ENCODE measurements at regions not wholly inside any gene's neighbourhood (a gene's known extent, or its start where the extent isn't known, plus 50 kb on each side); places are given as distances from the start of the nearest gene placed in this dataset.

GRCh38 chr9:19597176-19597575 lies 188.4 kb downstream of the ACER2 start:
- no peak overlapping the region for H3K4me3 ChIP-seq (ENCODE audit: low read length)
- TF ChIP-seq ZNF274 (IDR thresholded peaks at IDR 0.05; ENCODE audit: low read depth, low read length) = no peak

DNA sequence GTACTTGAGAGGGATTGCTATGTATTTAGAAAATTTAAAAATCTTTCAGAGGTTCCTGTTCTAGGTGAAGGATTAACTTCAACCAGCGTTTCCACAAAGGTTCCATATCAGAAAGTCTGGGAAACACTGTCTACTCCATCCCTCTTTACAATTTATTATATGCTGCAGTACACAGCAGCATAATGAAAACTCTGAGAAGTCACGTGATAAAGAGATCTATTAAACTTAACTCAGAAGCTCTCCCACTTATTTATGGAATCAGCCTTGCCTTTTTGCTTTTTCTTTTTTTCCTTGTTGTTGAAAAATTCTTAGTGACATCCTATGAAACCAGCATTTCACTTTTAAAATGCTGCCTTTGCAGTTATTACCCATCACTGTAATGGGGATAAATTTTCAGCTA lies 186.2 kb downstream of the ACER2 start:
- TF ChIP-seq ZNF274 (IDR thresholded peaks at IDR 0.05; ENCODE audit: low read depth, low read length) = no peak
- H3K4me3 ChIP-seq (ENCODE audit: low read length) = no peak overlapping the region

DNA sequence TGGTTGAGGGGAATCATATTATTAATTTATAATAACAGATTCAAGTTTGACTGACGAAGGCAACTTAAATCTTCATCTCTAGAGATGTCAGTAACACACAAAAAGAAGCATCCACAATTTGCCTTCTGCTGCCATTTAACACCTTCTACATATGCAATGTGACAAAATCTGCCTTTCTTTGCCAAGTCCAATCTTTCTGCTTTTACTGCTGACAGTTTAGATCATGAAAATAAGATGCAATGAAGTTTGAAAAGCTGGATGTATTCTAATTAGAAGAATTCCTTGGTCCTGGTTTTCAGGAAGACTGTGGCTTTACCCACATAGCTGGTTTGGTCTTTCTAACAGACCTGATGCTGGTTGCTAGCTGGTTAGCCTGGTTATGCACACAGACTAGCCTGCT lies 178.9 kb downstream of the ACER2 start:
- TF ChIP-seq ZNF274 (IDR thresholded peaks at IDR 0.05; ENCODE audit: low read depth, low read length) = no peak

GRCh38 chr9:19583890-19584289 lies 175.1 kb downstream of the ACER2 start:
- no peak overlapping the region for H3K4me3 ChIP-seq (ENCODE audit: low read length)
- no peak for TF ChIP-seq ZNF274 (IDR thresholded peaks at IDR 0.05; ENCODE audit: low read depth, low read length)

More for the DNA sequence above, 178.9 kb downstream of the ACER2 start:
- H3K4me3 ChIP-seq (ENCODE audit: low read length) = no peak overlapping the region

DNA sequence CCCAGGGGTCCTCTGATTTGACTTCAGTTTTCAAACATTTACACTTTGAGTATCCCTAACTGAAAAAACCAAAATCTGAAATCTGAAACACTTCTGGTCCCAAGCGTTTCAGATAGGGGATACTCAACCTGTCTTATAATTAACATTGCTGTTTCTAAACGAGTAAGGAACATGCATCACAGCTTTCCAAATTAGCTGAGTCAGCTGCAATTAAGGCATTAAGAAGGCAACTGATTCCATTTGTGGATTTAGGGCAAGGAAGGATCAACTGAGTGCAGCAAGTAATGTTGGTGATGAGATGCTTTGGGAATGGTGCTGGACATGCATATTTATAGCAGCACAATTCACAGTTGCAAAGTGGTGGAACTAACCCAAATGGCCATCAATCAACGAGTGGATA lies 168.6 kb downstream of the ACER2 start:
- no peak overlapping the region for H3K4me3 ChIP-seq (ENCODE audit: low read length)
- no peak for TF ChIP-seq ZNF274 (IDR thresholded peaks at IDR 0.05; ENCODE audit: low read depth, low read length)

DNA sequence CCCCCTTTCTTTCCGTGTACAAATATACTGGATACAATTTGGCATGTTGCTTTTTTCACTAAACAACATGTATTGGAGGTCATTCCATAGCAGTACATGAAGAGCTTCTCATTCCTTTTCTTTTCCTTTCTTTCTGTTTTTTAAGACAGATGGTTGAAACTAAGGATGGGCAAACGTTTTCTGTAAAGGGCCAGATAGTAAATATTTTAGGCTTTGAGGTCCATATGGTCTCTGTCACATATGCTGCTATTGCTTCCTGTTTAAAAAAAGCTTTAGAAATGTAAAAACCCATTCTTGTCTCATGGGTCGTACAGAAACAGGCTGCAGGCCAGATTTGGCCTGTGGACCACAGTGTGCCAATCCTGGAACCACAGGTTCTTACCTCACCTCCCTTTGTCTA lies 160.1 kb downstream of the ACER2 start:
- TF ChIP-seq ZNF274 (IDR thresholded peaks at IDR 0.05; ENCODE audit: low read depth, low read length) = no peak
- no peak overlapping the region for H3K4me3 ChIP-seq (ENCODE audit: low read length)

DNA sequence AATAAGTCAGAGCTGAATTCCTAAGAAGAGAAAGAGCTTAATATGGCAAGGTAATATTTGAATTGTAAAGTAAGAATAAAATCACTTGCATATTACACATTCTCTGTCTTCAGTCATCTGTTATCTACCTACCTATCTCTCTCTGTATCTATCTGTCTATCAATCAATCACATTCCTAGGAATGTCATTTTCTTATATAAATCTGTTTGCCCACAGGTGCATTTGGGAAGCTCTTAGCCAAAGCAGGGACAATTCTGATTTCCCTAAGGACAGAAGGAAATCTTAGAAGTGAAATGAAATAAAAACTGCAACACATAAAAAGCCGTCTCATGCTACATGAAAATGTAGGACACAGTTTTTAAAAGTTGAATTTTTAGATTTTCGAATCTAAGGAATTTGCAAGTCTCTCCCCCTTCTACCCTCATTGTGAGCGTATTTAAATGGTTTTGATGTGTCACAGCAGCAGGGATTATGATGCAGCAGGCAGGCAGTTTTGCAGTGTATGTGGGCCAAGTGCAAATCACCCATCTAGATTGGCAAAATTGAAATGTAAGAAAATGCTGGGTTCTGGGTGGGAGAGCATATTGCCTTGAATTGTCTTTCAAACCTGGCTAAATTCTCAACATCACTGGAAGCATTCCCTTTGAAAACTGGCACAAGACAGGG lies 155.7 kb downstream of the ACER2 start:
- TF ChIP-seq ZNF274 (IDR thresholded peaks at IDR 0.05; ENCODE audit: low read depth, low read length) = no peak

GRCh38 chr9:19555214-19555613 lies 146.4 kb downstream of the ACER2 start:
- TF ChIP-seq ZNF274 (IDR thresholded peaks at IDR 0.05; ENCODE audit: low read depth, low read length) = no peak
- no peak overlapping the region for H3K4me3 ChIP-seq (ENCODE audit: low read length)

More for the DNA sequence above, 155.7 kb downstream of the ACER2 start:
- no peak overlapping the region for H3K4me3 ChIP-seq (ENCODE audit: low read length)

GRCh38 chr9:19554529-19554928 lies 145.7 kb downstream of the ACER2 start:
- no peak for TF ChIP-seq ZNF274 (IDR thresholded peaks at IDR 0.05; ENCODE audit: low read depth, low read length)
- H3K4me3 ChIP-seq (ENCODE audit: low read length) = no peak overlapping the region

DNA sequence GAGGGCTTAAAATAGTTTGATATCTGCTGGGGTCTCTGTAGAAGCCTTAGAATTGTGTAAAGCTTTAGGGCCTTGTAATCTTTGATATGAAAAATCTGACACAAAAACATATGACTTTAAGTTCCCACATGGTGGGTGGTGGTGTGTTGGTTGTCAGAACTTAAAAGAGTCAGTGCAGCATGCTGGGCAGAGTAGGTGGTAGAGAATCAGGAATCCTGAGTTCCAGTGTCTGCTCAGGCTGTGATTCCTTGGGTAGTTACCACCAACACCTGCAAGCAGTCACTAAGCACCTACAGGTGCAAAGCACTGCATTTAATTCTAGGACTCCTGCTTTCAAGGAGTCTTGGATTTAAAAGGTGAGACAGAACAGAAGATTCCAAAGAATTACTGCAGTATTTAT lies 144.6 kb downstream of the ACER2 start:
- H3K4me3 ChIP-seq (ENCODE audit: low read length) = no peak overlapping the region

GRCh38 chr9:19552282-19553105 lies 143.7 kb downstream of the ACER2 start:
- H3K4me3 ChIP-seq (ENCODE audit: low read length) = no peak overlapping the region
- no peak for TF ChIP-seq ZNF274 (IDR thresholded peaks at IDR 0.05; ENCODE audit: low read depth, low read length)

More for the DNA sequence above, 144.6 kb downstream of the ACER2 start:
- TF ChIP-seq ZNF274 (IDR thresholded peaks at IDR 0.05; ENCODE audit: low read depth, low read length) = no peak

DNA sequence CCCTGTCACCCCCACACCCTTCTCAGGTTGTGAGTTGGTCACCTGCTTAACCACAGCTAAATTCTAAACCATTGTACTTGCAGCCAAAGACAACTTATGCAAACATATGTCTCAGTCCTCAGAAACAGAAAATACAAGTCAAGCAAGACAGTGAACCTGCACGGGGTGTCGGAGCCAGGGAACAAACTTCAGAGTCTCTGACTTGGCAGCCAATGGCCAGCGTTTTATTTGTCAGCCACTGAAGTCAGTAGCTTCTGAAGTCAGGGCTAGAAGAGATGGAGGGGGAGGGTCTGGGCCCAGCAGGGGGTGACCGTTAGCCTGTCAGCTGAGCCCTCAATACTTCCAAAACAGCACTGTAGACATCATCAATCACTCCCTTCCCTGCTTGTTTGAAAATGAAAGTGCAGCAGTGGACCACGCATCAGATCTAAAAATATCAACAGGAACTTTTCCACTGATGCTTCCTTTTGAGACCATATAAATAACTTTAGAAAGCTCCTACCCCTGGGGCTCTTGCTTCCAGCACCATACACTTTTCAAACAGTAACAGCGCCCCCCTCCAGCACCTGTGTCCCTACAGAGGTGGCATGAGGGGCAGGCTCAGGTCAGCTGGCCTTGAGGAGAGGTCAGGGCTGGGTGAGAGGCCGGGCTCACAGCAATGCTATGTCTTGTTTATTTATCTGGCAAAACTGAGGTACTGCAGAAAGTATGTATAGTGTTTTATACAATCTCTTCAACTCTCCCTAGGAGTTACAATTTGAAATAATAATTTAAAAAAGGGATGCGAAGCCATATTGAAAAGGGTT lies 142.5 kb downstream of the ACER2 start:
- peak overlapping the region; percentile 35; the same call in 1 of the 2 replicates for H3K4me3 ChIP-seq (ENCODE audit: low read length)
- TF ChIP-seq ZNF274 (IDR thresholded peaks at IDR 0.05; ENCODE audit: low read depth, low read length) = no peak

- no peak for TF ChIP-seq ZNF274 (IDR thresholded peaks at IDR 0.05; ENCODE audit: low read depth, low read length)
- no peak overlapping the region for H3K4me3 ChIP-seq (ENCODE audit: low read length)
These were observed 141.2 kb downstream of the ACER2 start for GRCh38 chr9:19550009-19550408.

- TF ChIP-seq ZNF274 (IDR thresholded peaks at IDR 0.05; ENCODE audit: low read depth, low read length) = no peak
- no peak overlapping the region for H3K4me3 ChIP-seq (ENCODE audit: low read length)
These were observed 124.6 kb downstream of the ACER2 start for GRCh38 chr9:19533373-19533772.
